Esophagus squamous epithelium (tissue), 5 donors: ENCODE measurements at regions not wholly inside any gene's neighbourhood (a gene's known extent, or its start where the extent isn't known, plus 50 kb on each side); places are given as distances from the start of the nearest gene placed in this dataset.

ENCODE experiments used
- DNase-seq: peaks from one replicate; lab custom pipeline; 2025; lab: John Stamatoyannopoulos, UW
- H3K27ac ChIP-seq, 4 donors: fragments of 200-600 bp; sonication (generic); one replicate each; pipeline ENCODE4 v1.5.1; 2016 to 2019; ENCODE audit warnings: mild to moderate bottlenecking in 1 of 4
- H3K27me3 ChIP-seq, 4 donors: fragments of 200-600 bp; sonication (generic); 1 replicate in 3 of 4; 2 replicates in 1 of 4; pipeline versions ENCODE4 v1.5.1 to v1.6.0; 2017 to 2021; ENCODE audit warnings: antibody characterized with exemption in 1 of 4
- H3K36me3 ChIP-seq, 3 donors: fragments of 200-600 bp; sonication (generic); one replicate each; pipeline ENCODE4 v1.5.1; 2016 to 2019
- H3K4me1 ChIP-seq, 3 donors: fragments of 200-600 bp; sonication (generic); one replicate each; pipeline ENCODE4 v1.5.1; 2017 to 2019
- H3K4me3 ChIP-seq, 4 donors: fragments of 200-600 bp; sonication (generic); 1 replicate in 3 of 4; 2 replicates in 1 of 4; pipeline ENCODE4 v1.5.1; 2016 to 2019; ENCODE audit warnings: mild to moderate bottlenecking in 2 of 4, moderate library complexity in 1 of 4
- H3K9me3 ChIP-seq, 3 donors: fragments of 200-600 bp; sonication (generic); one replicate each; pipeline ENCODE4 v1.5.1; 2016 to 2019
- POLR2A ChIP-seq, 4 donors: fragments of 450-650 bp; IDR thresholded peaks; one replicate each; pipeline ENCODE4 v1.6.1; 2017; ENCODE audit warnings: antibody characterized with exemption in 4 of 4, mild to moderate bottlenecking in 4 of 4, moderate library complexity in 3 of 4
- WGBS, 2 donors: methylation state at CpG; one replicate each; pipeline ENCODE4 v1.1.5; 2018; 5-methylcytosine and 5-hydroxymethylcytosine counted together
- intact Hi-C: fragments of 100-400 bp; cut with DNase I; formaldehyde crosslinking; loops from one replicate; pipeline ENCODE4 v1.15.0; 2022
- TF ChIP-seq, protein P1 (sequence below), 6 experiments: fragments of 450-650 bp in 4 of 6; fragments of 200-600 bp in 2 of 6; sonication (generic) in 2 of 6; IDR thresholded peaks; one replicate each; pipeline ENCODE4 v1.5.1; 2016 to 2019; ENCODE audit warnings: antibody characterized with exemption in 6 of 6, mild to moderate bottlenecking in 4 of 6, moderate library complexity in 4 of 6
- donor health status: DM: yes; HTN: yes; CAD: no.

DNA sequence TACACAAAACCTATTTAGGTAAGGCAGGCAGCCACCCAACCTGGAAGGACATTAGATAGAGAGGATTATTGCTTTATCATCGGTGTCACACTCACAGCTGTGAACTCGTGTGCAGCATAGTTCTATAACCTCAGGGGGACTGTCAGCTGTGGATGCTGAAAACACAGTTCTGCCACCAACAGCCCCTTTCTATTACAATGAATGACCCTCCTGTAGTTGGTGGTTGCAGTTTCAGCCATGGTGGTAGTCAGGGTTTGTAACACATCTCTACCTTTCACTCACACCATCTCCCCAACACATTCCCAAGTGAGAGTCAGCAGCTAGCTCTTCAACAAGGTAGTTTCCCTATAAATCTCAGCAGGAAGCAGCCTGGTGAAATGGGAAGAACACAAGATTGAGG, 136.8 kb downstream of the ZC3H11B start:
- Histone ChIP-seq H3K4me1 (no peaks in the 10 kb centered on the region), H3K27ac (no peak overlapping the region), H3K4me3 (no peak overlapping the region), H3K27me3 (no peaks in the 10 kb centered on the region), H3K36me3 (no peaks in the 10 kb centered on the region), H3K9me3 (no peaks in the 10 kb centered on the region)
- intact Hi-C loops, result no loop called here
- 43 to 62% methylated on average over 2 of the region's 2 CpGs for WGBS, 2 donors
- no peak for DNase-seq
- no peak for TF ChIP-seq POLR2A (IDR thresholded peaks at IDR 0.05)
- TF ChIP-seq, protein P1, sequence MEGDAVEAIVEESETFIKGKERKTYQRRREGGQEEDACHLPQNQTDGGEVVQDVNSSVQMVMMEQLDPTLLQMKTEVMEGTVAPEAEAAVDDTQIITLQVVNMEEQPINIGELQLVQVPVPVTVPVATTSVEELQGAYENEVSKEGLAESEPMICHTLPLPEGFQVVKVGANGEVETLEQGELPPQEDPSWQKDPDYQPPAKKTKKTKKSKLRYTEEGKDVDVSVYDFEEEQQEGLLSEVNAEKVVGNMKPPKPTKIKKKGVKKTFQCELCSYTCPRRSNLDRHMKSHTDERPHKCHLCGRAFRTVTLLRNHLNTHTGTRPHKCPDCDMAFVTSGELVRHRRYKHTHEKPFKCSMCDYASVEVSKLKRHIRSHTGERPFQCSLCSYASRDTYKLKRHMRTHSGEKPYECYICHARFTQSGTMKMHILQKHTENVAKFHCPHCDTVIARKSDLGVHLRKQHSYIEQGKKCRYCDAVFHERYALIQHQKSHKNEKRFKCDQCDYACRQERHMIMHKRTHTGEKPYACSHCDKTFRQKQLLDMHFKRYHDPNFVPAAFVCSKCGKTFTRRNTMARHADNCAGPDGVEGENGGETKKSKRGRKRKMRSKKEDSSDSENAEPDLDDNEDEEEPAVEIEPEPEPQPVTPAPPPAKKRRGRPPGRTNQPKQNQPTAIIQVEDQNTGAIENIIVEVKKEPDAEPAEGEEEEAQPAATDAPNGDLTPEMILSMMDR (IDR thresholded peaks at IDR 0.05), result no peak

DNA sequence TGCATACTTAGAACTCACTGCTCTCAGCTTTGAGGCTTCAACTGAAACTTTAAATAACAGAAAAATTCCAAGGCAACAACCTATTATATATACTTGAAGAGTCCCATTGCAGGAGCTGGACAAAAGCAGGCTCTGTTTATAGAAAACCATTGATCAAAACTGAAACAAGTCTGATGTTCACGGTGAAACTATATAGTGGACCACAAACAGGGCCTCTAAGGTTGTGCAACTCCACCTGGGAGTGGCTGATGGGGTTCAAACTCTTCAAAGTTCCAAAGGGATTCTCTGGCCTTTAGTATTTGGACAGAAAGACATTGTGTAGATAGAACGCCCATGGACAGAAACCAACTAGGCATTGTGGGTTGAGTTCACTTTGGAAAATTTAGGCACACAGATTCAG, 140.3 kb downstream of the ZC3H11B start:
- no peak for TF ChIP-seq POLR2A (IDR thresholded peaks at IDR 0.05)
- TF ChIP-seq, protein P1 (IDR thresholded peaks at IDR 0.05), result no peak
- H3K9me3 ChIP-seq, result no peaks in the 10 kb centered on the region
- WGBS, 2 donors, result 67 to 88% methylated on average over 2 of the region's 2 CpGs
- no peak overlapping the region for H3K4me3 ChIP-seq
- no peak for DNase-seq
- H3K36me3 ChIP-seq, result no peaks in the 10 kb centered on the region
- no peak overlapping the region for H3K27ac ChIP-seq
- H3K27me3 ChIP-seq, result no peaks in the 10 kb centered on the region
- H3K4me1 ChIP-seq, result no peaks in the 10 kb centered on the region
- intact Hi-C loops, result no loop called here

DNA sequence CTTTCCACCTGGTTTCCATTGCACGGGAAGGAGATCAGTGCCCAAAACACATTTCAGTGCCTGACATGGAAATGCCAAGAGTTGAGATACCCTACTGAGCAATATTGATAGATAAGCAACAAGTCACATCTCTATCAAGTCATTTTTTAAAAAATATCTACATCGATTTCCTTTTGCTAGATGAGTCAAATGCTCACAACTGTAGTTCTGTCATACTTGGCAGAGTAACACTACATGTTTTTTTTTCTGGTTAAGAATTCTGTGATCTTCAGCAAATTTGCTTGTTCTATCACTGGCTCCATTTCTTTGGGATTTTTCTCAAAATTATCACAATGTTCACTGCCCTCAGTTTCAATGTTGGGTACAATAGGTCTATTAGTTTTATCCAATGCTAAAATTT, 145.4 kb downstream of the ZC3H11B start:
- 58 to 90% methylated on average over 2 of the region's 2 CpGs for WGBS, 2 donors
- intact Hi-C loops, result no loop called here
- H3K27ac ChIP-seq, result no peak overlapping the region
- H3K27me3 ChIP-seq, result no peaks in the 10 kb centered on the region
- H3K9me3 ChIP-seq, result no peaks in the 10 kb centered on the region
- no peak overlapping the region for H3K4me3 ChIP-seq
- H3K36me3 ChIP-seq, result no peaks in the 10 kb centered on the region
- TF ChIP-seq, protein P1 (IDR thresholded peaks at IDR 0.05), result no peak
- TF ChIP-seq POLR2A (IDR thresholded peaks at IDR 0.05), result no peak
- H3K4me1 ChIP-seq, result no peaks in the 10 kb centered on the region
- no peak for DNase-seq

- Histone ChIP-seq H3K27me3 (no peaks in the 10 kb centered on the region), H3K9me3 (no peaks in the 10 kb centered on the region), H3K27ac (no peak overlapping the region), H3K4me1 (peaks cover 0 to under 1% (median 0%) of the 10 kb centered on the region in 3 donors), H3K4me3 (no peak overlapping the region), H3K36me3 (no peaks in the 10 kb centered on the region)
- intact Hi-C loops, result no loop called here
- no peak for TF ChIP-seq POLR2A (IDR thresholded peaks at IDR 0.05)
- TF ChIP-seq, protein P1 (IDR thresholded peaks at IDR 0.05), result no peak
- no peak for DNase-seq
These were observed 146.1 kb downstream of the ZC3H11B start for GRCh38 chr1:219466766-219467165.

DNA sequence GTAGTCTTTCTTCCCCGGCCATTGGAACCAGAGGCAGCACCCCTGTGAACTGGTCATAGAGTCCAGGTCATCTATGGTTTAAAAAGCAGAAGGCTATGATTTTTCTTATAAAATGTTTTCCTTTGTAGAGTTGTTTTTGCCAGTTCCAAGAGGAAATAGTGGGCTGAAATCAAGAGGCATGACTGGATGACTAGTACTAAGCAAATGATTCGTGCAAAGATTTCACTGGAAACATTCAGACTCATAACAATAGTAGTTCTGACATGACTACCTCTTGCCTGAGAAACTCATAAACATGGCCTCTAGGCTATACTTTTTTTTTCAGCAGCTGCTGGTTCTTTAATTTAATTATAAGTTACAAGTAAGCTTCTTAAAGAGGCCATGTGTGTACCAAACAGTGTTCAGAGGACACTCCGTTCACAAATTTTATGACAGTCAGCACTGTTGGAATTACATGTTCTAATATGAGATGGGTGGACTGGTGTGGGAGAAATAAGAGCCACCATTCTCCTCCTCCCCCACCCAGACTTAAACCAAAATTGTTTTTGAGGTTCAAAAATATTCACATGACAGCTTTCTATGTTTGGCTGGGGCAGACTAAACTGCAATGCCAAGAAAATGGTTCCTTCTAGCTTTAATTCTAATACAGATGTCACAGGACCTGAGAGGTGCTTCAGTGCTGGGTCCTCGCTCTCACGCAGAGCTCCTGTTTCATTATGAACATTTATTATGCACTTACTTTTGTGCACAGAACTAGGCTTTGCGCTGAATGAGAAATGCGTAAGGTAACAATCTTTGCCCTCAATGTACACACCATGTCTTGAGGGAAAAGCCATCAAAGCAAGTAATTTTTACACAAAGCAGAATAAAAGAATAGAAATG, 147.5 kb downstream of the ZC3H11B start:
- Histone ChIP-seq H3K9me3 (no peaks in the 10 kb centered on the region), H3K36me3 (no peaks in the 10 kb centered on the region)
- DNase-seq, result no peak

More for the DNA sequence above, 147.5 kb downstream of the ZC3H11B start:
- TF ChIP-seq, protein P1 (IDR thresholded peaks at IDR 0.05), result no peak
- TF ChIP-seq POLR2A (IDR thresholded peaks at IDR 0.05), result no peak
- WGBS, 2 donors, result 69 to 74% methylated on average over 7 of the region's 7 CpGs
- Histone ChIP-seq H3K4me1 (peaks cover 0 to 13% (median 0%) of the 10 kb centered on the region in 3 donors), H3K4me3 (no peak overlapping the region), H3K27ac (no peak overlapping the region), H3K27me3 (no peaks in the 10 kb centered on the region)
- intact Hi-C loops, result no loop called here
